ENCODE measurements at regions not wholly inside any gene's neighbourhood (a gene's known extent, or its start where the extent isn't known, plus 50 kb on each side); places are given as distances from the start of the nearest gene placed in this dataset.

DNA sequence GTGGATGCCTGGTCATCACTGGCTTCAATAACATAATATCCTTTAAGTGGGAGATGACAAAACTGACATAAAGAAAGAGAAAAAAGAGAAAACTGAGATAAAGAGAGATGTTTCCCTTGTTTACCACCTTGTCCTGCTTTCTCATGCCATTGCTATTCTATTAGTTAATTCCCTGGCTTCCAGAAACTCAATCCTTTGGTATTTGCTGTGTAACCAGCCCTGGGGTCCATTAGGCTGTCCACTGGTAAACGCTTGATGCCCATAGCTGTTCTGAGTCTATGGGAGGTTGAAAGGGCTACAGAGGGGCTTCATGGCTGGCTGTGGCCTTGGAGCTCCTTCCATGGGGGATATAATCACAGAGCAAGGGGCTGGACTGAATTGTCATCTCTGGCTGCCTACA lies 243.4 kb upstream of the PLET1 start:
- in situ Hi-C loops (cut with HindIII; ENCODE audit: low pct_unique_long_range_greater_than_20kb, low sequenced_read_pairs) = no loop called here
- ATAC-seq (no peak), DNase-seq (ENCODE audit: low read depth, low spot score) (no peak)
- no peak for TF ChIP-seq POLR2AphosphoS5 (IDR thresholded peaks at IDR 0.05; ENCODE audit: low read depth, low read length)
- TF ChIP-seq, protein P1, sequence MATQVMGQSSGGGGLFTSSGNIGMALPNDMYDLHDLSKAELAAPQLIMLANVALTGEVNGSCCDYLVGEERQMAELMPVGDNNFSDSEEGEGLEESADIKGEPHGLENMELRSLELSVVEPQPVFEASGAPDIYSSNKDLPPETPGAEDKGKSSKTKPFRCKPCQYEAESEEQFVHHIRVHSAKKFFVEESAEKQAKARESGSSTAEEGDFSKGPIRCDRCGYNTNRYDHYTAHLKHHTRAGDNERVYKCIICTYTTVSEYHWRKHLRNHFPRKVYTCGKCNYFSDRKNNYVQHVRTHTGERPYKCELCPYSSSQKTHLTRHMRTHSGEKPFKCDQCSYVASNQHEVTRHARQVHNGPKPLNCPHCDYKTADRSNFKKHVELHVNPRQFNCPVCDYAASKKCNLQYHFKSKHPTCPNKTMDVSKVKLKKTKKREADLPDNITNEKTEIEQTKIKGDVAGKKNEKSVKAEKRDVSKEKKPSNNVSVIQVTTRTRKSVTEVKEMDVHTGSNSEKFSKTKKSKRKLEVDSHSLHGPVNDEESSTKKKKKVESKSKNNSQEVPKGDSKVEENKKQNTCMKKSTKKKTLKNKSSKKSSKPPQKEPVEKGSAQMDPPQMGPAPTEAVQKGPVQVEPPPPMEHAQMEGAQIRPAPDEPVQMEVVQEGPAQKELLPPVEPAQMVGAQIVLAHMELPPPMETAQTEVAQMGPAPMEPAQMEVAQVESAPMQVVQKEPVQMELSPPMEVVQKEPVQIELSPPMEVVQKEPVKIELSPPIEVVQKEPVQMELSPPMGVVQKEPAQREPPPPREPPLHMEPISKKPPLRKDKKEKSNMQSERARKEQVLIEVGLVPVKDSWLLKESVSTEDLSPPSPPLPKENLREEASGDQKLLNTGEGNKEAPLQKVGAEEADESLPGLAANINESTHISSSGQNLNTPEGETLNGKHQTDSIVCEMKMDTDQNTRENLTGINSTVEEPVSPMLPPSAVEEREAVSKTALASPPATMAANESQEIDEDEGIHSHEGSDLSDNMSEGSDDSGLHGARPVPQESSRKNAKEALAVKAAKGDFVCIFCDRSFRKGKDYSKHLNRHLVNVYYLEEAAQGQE (IDR thresholded peaks at IDR 0.05; ENCODE audit: insufficient read depth in 1 of 2, low read depth in 2 of 2, low read length in 1 of 2) = no peak
- no peak for TF ChIP-seq SIN3A (IDR thresholded peaks at IDR 0.05; ENCODE audit: borderline replicate concordance, insufficient read depth, low read depth, low read length)
- TF ChIP-seq, protein P2, sequence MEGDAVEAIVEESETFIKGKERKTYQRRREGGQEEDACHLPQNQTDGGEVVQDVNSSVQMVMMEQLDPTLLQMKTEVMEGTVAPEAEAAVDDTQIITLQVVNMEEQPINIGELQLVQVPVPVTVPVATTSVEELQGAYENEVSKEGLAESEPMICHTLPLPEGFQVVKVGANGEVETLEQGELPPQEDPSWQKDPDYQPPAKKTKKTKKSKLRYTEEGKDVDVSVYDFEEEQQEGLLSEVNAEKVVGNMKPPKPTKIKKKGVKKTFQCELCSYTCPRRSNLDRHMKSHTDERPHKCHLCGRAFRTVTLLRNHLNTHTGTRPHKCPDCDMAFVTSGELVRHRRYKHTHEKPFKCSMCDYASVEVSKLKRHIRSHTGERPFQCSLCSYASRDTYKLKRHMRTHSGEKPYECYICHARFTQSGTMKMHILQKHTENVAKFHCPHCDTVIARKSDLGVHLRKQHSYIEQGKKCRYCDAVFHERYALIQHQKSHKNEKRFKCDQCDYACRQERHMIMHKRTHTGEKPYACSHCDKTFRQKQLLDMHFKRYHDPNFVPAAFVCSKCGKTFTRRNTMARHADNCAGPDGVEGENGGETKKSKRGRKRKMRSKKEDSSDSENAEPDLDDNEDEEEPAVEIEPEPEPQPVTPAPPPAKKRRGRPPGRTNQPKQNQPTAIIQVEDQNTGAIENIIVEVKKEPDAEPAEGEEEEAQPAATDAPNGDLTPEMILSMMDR (IDR thresholded peaks at IDR 0.05) = no peak
- Histone ChIP-seq H3K27ac (ENCODE audit: low read length) (no peak overlapping the region), H3K4me1 (ENCODE audit: control insufficient read depth, insufficient read depth, low read length) (no peaks in the 10 kb centered on the region), H3K27me3 (ENCODE audit: control insufficient read depth, insufficient read depth, low read length) (no peaks in the 10 kb centered on the region), H3K9me3 (ENCODE audit: control insufficient read depth, insufficient read depth, low read depth, low read length) (no peaks in the 10 kb centered on the region), H3K36me3 (ENCODE audit: control insufficient read depth, insufficient read depth, low read length) (no peaks in the 10 kb centered on the region), H3K4me3 (ENCODE audit: low read depth in 2 of 2, low read length in 2 of 2) (no peak overlapping the region)
- ChIA-PET CTCF (no interaction called here), POLR2A (no interaction called here)
- no TSS peak for BruUV-seq (replicated peaks)
- intact Hi-C loops (cut with micrococcal nuclease; ENCODE audit: unreplicated experiment) = no loop called here

DNA sequence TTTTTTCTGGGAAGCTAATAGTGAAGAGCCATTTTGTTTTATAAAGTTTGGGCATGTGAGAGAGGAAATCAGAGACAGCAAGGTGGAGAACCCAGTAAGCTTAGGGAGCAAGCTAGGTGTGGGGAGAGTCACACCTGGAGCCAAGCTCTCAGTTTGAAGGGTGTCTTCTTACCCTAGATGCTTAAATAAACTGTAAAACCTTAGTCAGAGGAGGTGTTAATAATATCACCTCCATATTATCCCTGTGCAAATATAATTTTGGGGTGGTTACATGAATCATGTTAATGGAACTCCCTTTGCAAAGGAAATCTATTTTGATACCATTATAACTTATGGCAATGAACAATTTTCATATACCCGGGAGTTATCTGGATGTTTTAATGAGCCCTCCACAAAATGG lies 246.2 kb upstream of the PLET1 start:
- Histone ChIP-seq H3K36me3 (ENCODE audit: control insufficient read depth, insufficient read depth, low read length) (no peaks in the 10 kb centered on the region), H3K9me3 (ENCODE audit: control insufficient read depth, insufficient read depth, low read depth, low read length) (no peaks in the 10 kb centered on the region), H3K27me3 (ENCODE audit: control insufficient read depth, insufficient read depth, low read length) (peaks cover 3% of the 10 kb centered on the region; the same call in 1 of the 2 replicates), H3K4me3 (ENCODE audit: low read depth in 2 of 2, low read length in 2 of 2) (no peak overlapping the region), H3K4me1 (ENCODE audit: control insufficient read depth, insufficient read depth, low read length) (no peaks in the 10 kb centered on the region), H3K27ac (ENCODE audit: low read length) (no peak overlapping the region)
- in situ Hi-C loops (cut with HindIII; ENCODE audit: low pct_unique_long_range_greater_than_20kb, low sequenced_read_pairs) (no loop called here), intact Hi-C loops (cut with micrococcal nuclease; ENCODE audit: unreplicated experiment) (no loop called here)
- ATAC-seq = no peak
- DNase-seq (ENCODE audit: low read depth, low spot score) = no peak
- ChIA-PET CTCF (no interaction called here), POLR2A (no interaction called here)
- TF ChIP-seq TCF7L2 (IDR thresholded peaks at IDR 0.05; ENCODE audit: low read depth, low read length) (no peak), SIN3A (IDR thresholded peaks at IDR 0.05; ENCODE audit: borderline replicate concordance, insufficient read depth, low read depth, low read length) (no peak), POLR2AphosphoS5 (IDR thresholded peaks at IDR 0.05; ENCODE audit: low read depth, low read length) (no peak)
- TF ChIP-seq, protein P1 (IDR thresholded peaks at IDR 0.05; ENCODE audit: insufficient read depth in 1 of 2, low read depth in 2 of 2, low read length in 1 of 2) = no peak
- TF ChIP-seq, protein P2 (IDR thresholded peaks at IDR 0.05) = no peak
- BruUV-seq (replicated peaks) = no TSS peak
